AG04449 (cell line): ENCODE measurements at regions not wholly inside any gene's neighbourhood (a gene's known extent, or its start where the extent isn't known, plus 50 kb on each side); places are given as distances from the start of the nearest gene placed in this dataset.

Source experiments
- CTCF ChIA-PET: fragments of 350-600 bp; formaldehyde crosslinking; extraction: SDS; loops from one replicate; lab custom pipeline; 2021; ENCODE audit warnings: antibody characterized with exemption; lab: Yijun Ruan, JAX
- POLR2A ChIA-PET: fragments of 400-600, 350-600 bp; formaldehyde crosslinking; extraction: SDS; loops from one replicate; lab custom pipeline; 2020; ENCODE audit warnings: antibody characterized with exemption, inconsistent platforms; lab: Yijun Ruan, JAX
- DNase-seq: peaks from one replicate; pipeline ENCODE4 v3.0.0-alpha.2; 2010; ENCODE audit warnings: low read depth, low spot score
- H3K4me3 ChIP-seq: 2 replicates; pipeline ENCODE4 v1.5.1; 2011; ENCODE audit warnings: low read depth, mild to moderate bottlenecking, control low read depth, low read length
- TF ChIP-seq, protein P1 (sequence below): IDR thresholded peaks from one replicate; pipeline ENCODE4 v1.5.1; 2011; ENCODE audit warnings: mild to moderate bottlenecking, moderate library complexity, low read length, control low read depth, inconsistent platforms; ENCODE audit not compliant: insufficient read depth; ENCODE audit errors: missing control alignments

DNA sequence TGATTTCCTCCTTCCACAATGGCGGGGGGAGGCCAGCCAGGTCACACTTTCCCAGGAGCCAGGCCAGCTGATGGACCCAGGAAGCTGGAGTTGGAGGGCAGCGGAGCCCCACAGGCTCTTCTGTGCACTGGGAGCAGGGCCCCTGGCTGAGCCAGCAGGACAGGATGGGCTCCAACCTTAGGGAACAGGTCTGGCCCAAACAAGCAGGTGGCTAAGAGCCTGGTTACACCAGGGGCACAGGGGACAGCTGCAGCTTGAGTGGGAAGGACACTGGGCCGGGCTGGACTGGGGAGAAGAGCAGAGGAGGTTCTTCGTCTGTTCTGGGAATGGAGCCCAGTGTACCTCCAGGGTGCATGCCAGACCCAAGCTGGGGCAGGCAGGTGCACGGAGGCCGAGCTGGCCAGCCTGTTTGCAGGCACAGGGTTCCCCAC, 102.3 kb downstream of the DLL1 start:
- TF ChIP-seq, protein P1, sequence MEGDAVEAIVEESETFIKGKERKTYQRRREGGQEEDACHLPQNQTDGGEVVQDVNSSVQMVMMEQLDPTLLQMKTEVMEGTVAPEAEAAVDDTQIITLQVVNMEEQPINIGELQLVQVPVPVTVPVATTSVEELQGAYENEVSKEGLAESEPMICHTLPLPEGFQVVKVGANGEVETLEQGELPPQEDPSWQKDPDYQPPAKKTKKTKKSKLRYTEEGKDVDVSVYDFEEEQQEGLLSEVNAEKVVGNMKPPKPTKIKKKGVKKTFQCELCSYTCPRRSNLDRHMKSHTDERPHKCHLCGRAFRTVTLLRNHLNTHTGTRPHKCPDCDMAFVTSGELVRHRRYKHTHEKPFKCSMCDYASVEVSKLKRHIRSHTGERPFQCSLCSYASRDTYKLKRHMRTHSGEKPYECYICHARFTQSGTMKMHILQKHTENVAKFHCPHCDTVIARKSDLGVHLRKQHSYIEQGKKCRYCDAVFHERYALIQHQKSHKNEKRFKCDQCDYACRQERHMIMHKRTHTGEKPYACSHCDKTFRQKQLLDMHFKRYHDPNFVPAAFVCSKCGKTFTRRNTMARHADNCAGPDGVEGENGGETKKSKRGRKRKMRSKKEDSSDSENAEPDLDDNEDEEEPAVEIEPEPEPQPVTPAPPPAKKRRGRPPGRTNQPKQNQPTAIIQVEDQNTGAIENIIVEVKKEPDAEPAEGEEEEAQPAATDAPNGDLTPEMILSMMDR = no peak
- ChIA-PET POLR2A (no interaction called here), CTCF (no interaction called here)
- H3K4me3 ChIP-seq = no peak overlapping the region
- no peak for DNase-seq

DNA sequence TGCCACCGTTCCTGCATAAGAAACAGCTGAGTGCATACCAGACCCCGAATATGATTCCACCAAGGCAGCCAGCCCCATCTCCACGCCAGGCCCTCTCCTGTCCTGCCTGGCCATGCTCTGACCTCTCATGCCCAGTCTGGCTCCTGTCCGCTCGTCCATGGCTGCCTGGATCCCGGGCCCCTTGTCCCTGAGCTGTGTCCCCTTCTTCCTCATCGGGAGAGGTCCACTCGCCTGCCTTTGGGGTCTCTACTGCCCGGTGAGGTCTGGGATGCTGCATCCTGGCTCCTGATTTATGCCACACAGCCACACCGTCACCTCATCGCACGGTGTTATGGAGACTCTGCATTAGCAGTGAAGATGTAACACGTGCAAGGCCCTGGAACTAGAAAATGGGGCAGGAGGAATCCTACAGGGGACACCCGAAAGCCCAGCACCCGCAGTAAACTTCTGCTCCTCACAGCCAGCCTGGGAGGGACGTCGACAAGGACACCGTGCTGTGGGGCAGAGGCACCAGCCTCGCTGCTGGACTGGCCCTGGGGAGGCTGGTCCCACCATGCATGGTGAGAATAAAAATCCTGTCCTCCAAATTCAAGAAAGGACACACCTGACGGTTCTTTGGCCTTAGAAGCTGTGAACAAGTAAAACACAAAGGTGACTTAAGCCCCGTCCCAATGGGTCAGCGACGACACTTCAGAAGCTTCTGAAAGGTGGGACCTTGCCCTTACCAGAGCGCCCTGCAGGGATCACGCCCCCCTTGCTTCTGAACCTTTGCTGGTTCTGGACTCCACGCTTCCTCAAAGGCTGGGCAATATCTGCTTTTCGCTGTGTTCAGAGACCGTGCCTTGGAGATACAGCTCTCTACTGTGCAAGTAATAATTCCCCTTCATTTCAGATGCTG, 103.0 kb downstream of the DLL1 start:
- no peak for DNase-seq
- TF ChIP-seq, protein P1 = no peak
- ChIA-PET POLR2A (no interaction called here), CTCF (no interaction called here)
- H3K4me3 ChIP-seq = no peak overlapping the region

- TF ChIP-seq, protein P1 = no peak
- ChIA-PET CTCF (no interaction called here), POLR2A (no interaction called here)
- DNase-seq = no peak
- H3K4me3 ChIP-seq = no peak overlapping the region
Measured at GRCh38 chr6:170186941-170187668, 103.8 kb downstream of the DLL1 start.

GRCh38 chr6:170186006-170186935, 104.6 kb downstream of the DLL1 start:
- ChIA-PET CTCF (no interaction called here), POLR2A (no interaction called here)
- TF ChIP-seq, protein P1 = no peak
- H3K4me3 ChIP-seq = no peak overlapping the region
- no peak for DNase-seq

DNA sequence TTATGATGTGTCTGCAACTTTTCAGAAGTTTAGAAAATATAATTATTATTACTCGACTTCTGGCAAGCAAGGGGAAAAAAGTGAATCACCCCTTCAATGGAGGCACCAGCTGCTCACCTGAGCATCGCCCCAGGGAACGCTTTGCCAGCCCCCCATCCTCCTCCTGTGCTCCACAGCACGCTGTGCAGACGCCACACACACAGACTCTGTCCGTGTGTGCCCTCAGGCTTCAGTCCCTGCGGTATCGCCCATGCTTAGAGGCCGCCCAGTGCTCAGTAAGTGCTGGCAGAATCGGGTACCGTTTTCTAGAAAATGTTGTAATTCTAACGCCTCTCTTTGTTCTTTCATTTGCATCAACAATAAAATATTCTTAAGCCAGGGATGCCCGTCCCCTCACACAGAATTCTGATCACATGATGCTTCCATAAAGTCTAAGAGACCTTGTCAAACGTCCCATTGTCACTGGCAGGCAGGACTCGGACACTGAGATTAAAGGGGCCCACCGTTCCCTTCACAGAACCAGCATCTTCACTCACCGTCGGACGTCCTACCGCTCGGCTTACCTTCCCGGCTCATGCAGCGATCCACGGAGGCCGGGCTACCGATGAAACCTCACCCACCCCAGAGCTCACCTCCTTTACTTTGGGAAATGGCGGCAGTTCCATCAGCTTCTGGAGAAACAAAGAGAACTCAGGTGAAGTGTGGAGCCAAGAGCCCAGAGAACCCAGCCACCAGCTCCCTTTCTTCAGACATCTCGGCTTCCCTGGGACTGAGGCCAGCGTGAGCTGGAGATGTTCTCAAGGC, 105.5 kb downstream of the DLL1 start:
- H3K4me3 ChIP-seq = no peak overlapping the region
- ChIA-PET POLR2A (no interaction called here), CTCF (no interaction called here)
- no peak for DNase-seq
- TF ChIP-seq, protein P1 = no peak
